H9 (cell line): ENCODE measurements at regions not wholly inside any gene's neighbourhood (a gene's known extent, or its start where the extent isn't known, plus 50 kb on each side); places are given as distances from the start of the nearest gene placed in this dataset.

Experiments used
- DNase-seq: peaks from one replicate; pipeline ENCODE4 v3.0.0-alpha.2; 2017
- H2AFZ ChIP-seq: one replicate; pipeline ENCODE4 v1.6.1; 2013; ENCODE audit warnings: mild to moderate bottlenecking, low read length, control low read depth, moderate library complexity
- H2AK5ac ChIP-seq: 2 replicates; pipeline ENCODE4 v1.6.1; 2013; ENCODE audit warnings: low read length, control low read depth, mixed read lengths; ENCODE audit not compliant: insufficient read length
- H2BK120ac ChIP-seq: one replicate; pipeline ENCODE4 v1.6.1; 2013; ENCODE audit warnings: low read depth, mild to moderate bottlenecking, low read length, control low read depth, inconsistent platforms; ENCODE audit not compliant: poor library complexity, severe bottlenecking
- H2BK12ac ChIP-seq: 2 replicates; pipeline ENCODE4 v1.6.1; 2013; ENCODE audit warnings: low read length, control low read depth, mixed read lengths, low read depth; ENCODE audit not compliant: insufficient read length
- H2BK15ac ChIP-seq: 2 replicates; pipeline ENCODE4 v1.6.1; 2013; ENCODE audit warnings: low read depth, low read length, control low read depth
- H2BK20ac ChIP-seq: one replicate; pipeline ENCODE4 v1.6.1; 2013; ENCODE audit warnings: low read depth, mild to moderate bottlenecking, low read length, control low read depth, inconsistent platforms; ENCODE audit not compliant: poor library complexity, severe bottlenecking
- H2BK5ac ChIP-seq: 2 replicates; pipeline ENCODE4 v1.6.1; 2013; ENCODE audit warnings: low read length, control low read depth, mixed read lengths; ENCODE audit not compliant: insufficient read length
- H3K14ac ChIP-seq: 2 replicates; pipeline ENCODE4 v1.6.1; 2013; ENCODE audit warnings: low read length, control low read depth; ENCODE audit not compliant: insufficient read depth
- H3K18ac ChIP-seq: 2 replicates; pipeline ENCODE4 v1.6.1; 2013; ENCODE audit warnings: low read depth, mild to moderate bottlenecking, mixed read lengths, low read length, control low read depth; ENCODE audit not compliant: insufficient read length
- H3K23ac ChIP-seq: 2 replicates; pipeline ENCODE4 v1.6.1; 2013; ENCODE audit warnings: low read length, control low read depth, mixed read lengths, low read depth; ENCODE audit not compliant: insufficient read length
- H3K23me2 ChIP-seq: 2 replicates; pipeline ENCODE4 v1.6.1; 2013; ENCODE audit warnings: low read depth, mild to moderate bottlenecking, mixed read lengths, low read length, control low read depth; ENCODE audit not compliant: insufficient read length, poor library complexity, severe bottlenecking
- H3K27ac ChIP-seq: 2 replicates; pipeline ENCODE4 v1.5.1; 2013; ENCODE audit warnings: low read length, control low read depth, mixed read lengths, low read depth; ENCODE audit not compliant: insufficient read length
- H3K27me3 ChIP-seq: 2 replicates; pipeline ENCODE4 v1.6.1; 2013; ENCODE audit warnings: low read length, control low read depth, inconsistent platforms; ENCODE audit not compliant: insufficient read depth
- H3K4ac ChIP-seq: 2 replicates; pipeline ENCODE4 v1.6.1; 2013; ENCODE audit warnings: low read depth, mild to moderate bottlenecking, control low read depth, inconsistent platforms, low read length, moderate library complexity
- H3K4me1 ChIP-seq: 2 replicates; pipeline ENCODE4 v1.6.1; 2013; ENCODE audit warnings: low read length, control low read depth, inconsistent platforms; ENCODE audit not compliant: insufficient read depth
- H3K4me2 ChIP-seq: 2 replicates; pipeline ENCODE4 v1.6.1; 2013; ENCODE audit warnings: low read length, control low read depth, mixed read lengths; ENCODE audit not compliant: insufficient read length, insufficient read depth
- H3K56ac ChIP-seq: 2 replicates; pipeline ENCODE4 v1.6.1; 2013; ENCODE audit warnings: low read depth, mild to moderate bottlenecking, mixed read lengths, low read length, control low read depth; ENCODE audit not compliant: insufficient read length
- H3K79me1 ChIP-seq: 2 replicates; pipeline ENCODE4 v1.6.1; 2013; ENCODE audit warnings: low read depth, mild to moderate bottlenecking, moderate library complexity, low read length, control low read depth, inconsistent platforms; ENCODE audit not compliant: insufficient read depth, poor library complexity, severe bottlenecking
- H3K79me2 ChIP-seq: 2 replicates; pipeline ENCODE4 v1.6.1; 2013; ENCODE audit warnings: low read length, control low read depth, inconsistent platforms; ENCODE audit not compliant: insufficient read depth
- H3K9ac ChIP-seq: 2 replicates; pipeline ENCODE4 v1.6.1; 2013; ENCODE audit warnings: low read length, control low read depth, mixed read lengths; ENCODE audit not compliant: insufficient read length; ENCODE audit errors: extremely low read depth
- H3K9me3 ChIP-seq: one replicate; pipeline ENCODE4 v1.6.1; 2013; ENCODE audit warnings: low read depth, low read length, inconsistent platforms; ENCODE audit not compliant: control insufficient read depth
- H3T11ph ChIP-seq: one replicate; pipeline ENCODE4 v1.6.1; 2013; ENCODE audit warnings: mild to moderate bottlenecking, low read length, control low read depth, inconsistent platforms
- H4K20me1 ChIP-seq: one replicate; pipeline ENCODE4 v1.6.1; 2013; ENCODE audit not compliant: control insufficient read depth, insufficient read length, insufficient read depth
- H4K5ac ChIP-seq: 2 replicates; pipeline ENCODE4 v1.6.1; 2013; ENCODE audit warnings: low read depth, mild to moderate bottlenecking, mixed read lengths, low read length, control low read depth; ENCODE audit not compliant: insufficient read length
- H4K8ac ChIP-seq: replicated peaks from 2 replicates; pipeline ENCODE4 v1.6.1; 2013; ENCODE audit warnings: low read length, control low read depth, mixed read lengths, low read depth; ENCODE audit not compliant: insufficient read length
- H4K91ac ChIP-seq: 2 replicates; pipeline ENCODE4 v1.6.1; 2013; ENCODE audit warnings: low read depth, mild to moderate bottlenecking, moderate library complexity, mixed read lengths, low read length, control low read depth; ENCODE audit not compliant: insufficient read length
- H3K27ac Mint-ChIP-seq, 3 experiments: 2 replicates in 2 of 3; 3 replicates in 1 of 3; pipeline ENCODE4 v1.8.0; 2020 to 2021; ENCODE audit warnings: mixed read lengths in 3 of 3, mild to moderate bottlenecking in 1 of 3, moderate library complexity in 1 of 3
- H3K27me3 Mint-ChIP-seq: 2 replicates; pipeline ENCODE4 v1.8.0; 2021; ENCODE audit warnings: low read depth, mild to moderate bottlenecking, moderate library complexity, mixed read lengths
- H3K36me3 Mint-ChIP-seq, 3 experiments: 2 replicates in 2 of 3; 3 replicates in 1 of 3; pipeline ENCODE4 v1.8.0; 2020 to 2021; ENCODE audit warnings: low read depth in 3 of 3, mixed read lengths in 3 of 3; ENCODE audit not compliant: insufficient read depth in 1 of 3
- H3K4me1 Mint-ChIP-seq, 2 experiments: 2 replicates each; pipeline ENCODE4 v1.8.0; 2020; ENCODE audit warnings: mixed read lengths in 2 of 2
- H3K4me3 Mint-ChIP-seq, 2 experiments: 2 replicates in 1 of 2; 3 replicates in 1 of 2; pipeline ENCODE4 v1.8.0; 2020 to 2021; ENCODE audit warnings: mild to moderate bottlenecking in 2 of 2, mixed read lengths in 2 of 2, moderate library complexity in 1 of 2
- H3K9me3 Mint-ChIP-seq, 2 experiments: 2 replicates in 1 of 2; 3 replicates in 1 of 2; pipeline ENCODE4 v1.8.0; 2020; ENCODE audit warnings: mild to moderate bottlenecking in 2 of 2, mixed read lengths in 2 of 2, moderate library complexity in 1 of 2
- CTCF ChIP-seq: fragments of 200-600 bp; sonication (generic); conservative IDR thresholded peaks from 3 replicates; pipeline ENCODE4 v1.8.0; 2021; ENCODE audit warnings: antibody characterized with exemption, mild to moderate bottlenecking
- WGBS: extraction: QIAGEN DNeasy Blood & Tissue Kit; methylation state at CpG from one replicate; pipeline ENCODE4 v1.1.7; 2013; ENCODE audit warnings: missing lambda C conversion rate, low lambda C conversion rate, mixed read lengths; ENCODE audit not compliant: insufficient read length; ENCODE audit errors: extremely low coverage; 5-methylcytosine and 5-hydroxymethylcytosine counted together

- no peak overlapping the region for H3K56ac ChIP-seq
- no peak overlapping the region for H2AFZ ChIP-seq
- no peak overlapping the region for H4K5ac ChIP-seq
- no peak overlapping the region for H4K91ac ChIP-seq
- H3K27ac ChIP-seq, result no peak overlapping the region
- no peaks in the 10 kb centered on the region; the same call in 1 of the 2 replicates for H3K4me1 ChIP-seq
- H2BK120ac ChIP-seq, result no peak overlapping the region
- H3K79me2 ChIP-seq, result no peaks in the 10 kb centered on the region
- no peak for TF ChIP-seq CTCF
- no peak overlapping the region for H2BK12ac ChIP-seq
- H3K79me1 ChIP-seq, result no peaks in the 10 kb centered on the region
- no peak for DNase-seq
- H3K23ac ChIP-seq, result no peak overlapping the region
- H3K9me3 ChIP-seq, result no peaks in the 10 kb centered on the region
- H3K27me3 ChIP-seq, result no peaks in the 10 kb centered on the region
- no CpG with 5 or more reads among the region's 6 CpGs for WGBS
- Mint-ChIP-seq H3K27me3 (no peaks in the 10 kb centered on the region), H3K36me3 (peaks cover 0 to 12% (median 0%) of the 10 kb centered on the region in 3 experiments; a peak in 2 of 7 replicates), H3K4me3 (no peak overlapping the region), H3K4me1 (peaks cover 3 to 17% of the 10 kb centered on the region in 2 experiments; a peak in 3 of 4 replicates), H3K27ac (no peak overlapping the region), H3K9me3 (peaks cover 0 to 2% of the 10 kb centered on the region in 2 experiments; a peak in 2 of 5 replicates)
- no peaks in the 10 kb centered on the region for H3K23me2 ChIP-seq
- H3K4me2 ChIP-seq, result no peak overlapping the region
- H2BK5ac ChIP-seq, result no peak overlapping the region
- H3T11ph ChIP-seq, result no peak overlapping the region
- no peak overlapping the region for H2AK5ac ChIP-seq
- no peaks in the 10 kb centered on the region for H4K20me1 ChIP-seq
- H3K9ac ChIP-seq, result no peak overlapping the region
- no peak overlapping the region for H4K8ac ChIP-seq
- no peak overlapping the region for H3K4ac ChIP-seq
- H2BK20ac ChIP-seq, result no peak overlapping the region
- H3K14ac ChIP-seq, result no peak overlapping the region
- no peak overlapping the region for H2BK15ac ChIP-seq
- no peak overlapping the region for H3K18ac ChIP-seq
Measured at GRCh38 chr3:25142609-25143355, 285.3 kb upstream of the RARB start.
